ENCODE measurements at regions not wholly inside any gene's neighbourhood (a gene's known extent, or its start where the extent isn't known, plus 50 kb on each side); places are given as distances from the start of the nearest gene placed in this dataset.
"Not testable (repeated sequence)": the region's sequence is repeated elsewhere in the genome, so short reads cannot be mapped to it uniquely, and the experiment has no call there.

DNA sequence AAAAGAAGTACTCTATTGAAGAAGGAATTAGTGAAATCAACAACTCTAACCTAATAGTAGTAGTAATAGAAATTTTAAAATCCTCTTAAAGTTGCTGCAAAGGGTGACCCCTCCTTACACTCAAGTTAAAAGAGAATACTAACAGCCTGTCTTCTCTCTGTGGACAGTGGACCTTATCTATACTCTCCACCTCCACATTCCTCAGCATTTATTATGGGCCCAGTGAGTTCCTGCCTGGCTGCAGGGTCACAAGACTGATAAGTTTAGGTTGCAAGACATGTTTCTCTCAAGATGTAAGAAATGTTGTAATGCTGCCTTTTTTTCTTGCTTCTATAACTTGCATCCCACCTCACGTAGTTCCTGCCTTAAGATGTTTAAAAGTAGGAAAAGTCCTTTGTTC lies 880.6 kb downstream of the PDCD6IP start:
- not testable (repeated sequence) for TF ChIP-seq SPI1, POLR2A, POLR2AphosphoS5 (IDR thresholded peaks at IDR 0.05; ENCODE audit: low read depth, low read length)
